Stimulated activated CD4-positive, alpha-beta T cell treated with anti-CD3 and anti-CD28 coated beads, Interleukin-12 subunit alpha, Interleukin-12 subunit beta, amount 100 ng/mL, for 48 hours (primary cell): ENCODE measurements at regions not wholly inside any gene's neighbourhood (a gene's known extent, or its start where the extent isn't known, plus 50 kb on each side); places are given as distances from the start of the nearest gene placed in this dataset.

Experiments
- DNase-seq, 3 donors: peaks; one replicate each; pipeline ENCODE4 v3.0.0-alpha.2; 2020; ENCODE audit warnings: low read depth in 2 of 3, low spot score in 1 of 3

DNA sequence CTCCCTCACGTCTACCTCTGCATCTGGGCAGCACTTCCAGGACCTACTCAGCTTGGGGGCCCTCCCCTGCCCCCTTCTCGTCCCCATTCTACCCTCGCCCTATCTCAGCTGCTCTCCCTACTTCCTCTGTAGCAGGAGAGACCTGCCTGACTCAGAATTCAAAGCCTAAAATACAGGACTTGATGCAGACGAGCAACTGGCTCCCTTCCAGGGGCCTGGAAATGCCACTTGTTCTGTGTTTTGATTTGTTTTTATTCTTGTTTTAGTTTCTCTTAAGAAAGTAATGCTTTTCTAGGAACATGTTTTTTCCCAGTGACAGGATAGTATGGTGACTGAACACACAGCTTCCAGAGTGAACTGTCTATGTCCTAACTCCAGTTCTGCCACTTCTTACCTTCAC, 320.4 kb upstream of the CDH4 start:
- no peak for DNase-seq

DNA sequence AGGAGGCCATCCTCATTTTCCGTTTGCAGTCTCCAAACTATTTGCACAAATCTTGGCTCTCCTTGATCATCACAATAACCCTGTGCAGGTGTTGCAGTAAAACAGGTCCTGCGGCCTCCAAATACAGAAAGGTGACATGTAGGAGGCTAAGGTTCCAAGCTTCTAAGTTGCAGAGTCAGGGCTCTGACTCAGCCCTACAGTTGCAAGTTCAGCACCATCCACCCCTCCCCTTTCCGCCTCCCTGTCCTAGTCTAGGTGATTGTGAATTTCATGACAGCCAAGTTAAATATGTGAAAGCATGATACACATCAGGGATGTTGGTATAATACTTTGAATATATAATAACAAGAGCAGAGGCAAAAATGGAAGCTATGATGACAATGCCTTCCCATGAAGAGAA, 317.3 kb upstream of the CDH4 start:
- no peak for DNase-seq

DNA sequence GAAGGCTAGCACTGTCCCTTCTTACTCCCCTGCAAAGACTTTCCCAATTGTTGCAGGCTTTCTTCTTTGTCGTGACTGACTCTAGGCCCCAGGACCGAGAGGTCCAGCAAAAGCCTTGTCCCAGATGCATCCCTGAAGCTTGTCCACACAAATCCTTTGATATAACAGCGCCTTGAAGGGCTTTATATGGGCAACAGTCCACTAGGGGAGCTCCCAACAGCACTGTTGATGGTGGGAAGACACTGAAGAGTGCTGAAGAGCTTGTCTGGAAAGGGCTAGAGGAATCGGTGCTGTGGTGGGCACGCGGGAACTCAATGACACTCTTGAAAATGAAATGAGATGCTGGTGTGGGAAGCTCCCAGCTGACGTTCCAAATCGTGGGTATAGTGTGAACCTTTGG, 316.1 kb upstream of the CDH4 start:
- no peak for DNase-seq

DNA sequence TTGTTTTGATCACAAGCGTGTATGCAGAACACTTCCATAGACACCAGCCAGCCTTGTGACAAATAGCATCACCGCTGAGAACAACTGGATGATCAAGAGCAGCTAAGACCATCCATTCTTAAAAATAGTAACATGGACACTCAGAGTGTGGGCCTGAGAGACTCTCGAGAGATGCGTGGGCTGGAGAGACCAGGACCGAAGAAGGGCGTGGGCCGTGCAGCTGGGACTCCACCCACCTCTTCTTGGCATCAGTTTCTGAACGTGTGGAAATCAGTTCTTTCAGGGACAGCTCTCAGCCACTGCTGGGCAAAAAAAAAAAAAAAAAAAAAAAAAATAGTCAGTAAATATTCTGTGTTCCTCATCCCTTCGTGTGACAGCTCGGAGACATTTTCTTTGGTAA, 314.5 kb upstream of the CDH4 start:
- no peak for DNase-seq

DNA sequence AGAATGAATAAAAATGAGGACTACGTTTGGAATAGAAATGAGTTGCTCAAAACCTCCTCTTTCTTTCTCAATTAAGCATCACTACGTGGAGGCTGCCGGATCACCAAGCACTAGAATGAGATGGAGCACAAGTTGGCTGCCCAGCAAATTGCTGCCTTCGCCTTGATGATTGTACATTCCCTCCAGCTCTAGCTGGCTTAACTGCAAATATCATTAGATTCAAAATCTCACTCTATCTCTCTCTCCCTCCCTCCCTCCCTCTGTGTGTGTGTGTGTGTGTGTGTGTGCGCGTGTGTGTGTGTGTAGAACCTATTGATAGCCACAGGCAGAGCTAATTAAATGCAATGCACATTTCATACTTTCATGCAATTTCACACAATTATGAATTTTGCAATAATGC, 310.7 kb upstream of the CDH4 start:
- DNase-seq, result no peak

DNA sequence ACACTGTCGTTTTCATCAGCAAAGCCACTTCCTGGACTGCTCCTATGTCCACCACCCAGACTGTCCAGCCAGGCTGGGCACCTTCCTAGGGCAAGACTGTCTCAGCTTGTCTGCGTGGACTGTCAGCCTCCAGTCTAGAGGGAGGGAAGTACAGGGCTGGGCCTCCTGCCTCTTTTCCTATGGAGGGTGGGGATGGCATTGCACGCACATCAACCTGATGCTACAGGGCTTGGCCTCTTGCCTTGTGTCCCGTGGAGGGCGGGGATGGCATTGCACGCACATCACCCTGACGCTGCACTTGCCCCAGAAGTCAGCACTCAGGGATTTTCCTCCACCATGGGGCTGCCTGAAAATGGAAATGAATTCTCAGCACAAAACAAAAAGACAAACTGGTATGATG, 304.2 kb upstream of the CDH4 start:
- no peak for DNase-seq

DNA sequence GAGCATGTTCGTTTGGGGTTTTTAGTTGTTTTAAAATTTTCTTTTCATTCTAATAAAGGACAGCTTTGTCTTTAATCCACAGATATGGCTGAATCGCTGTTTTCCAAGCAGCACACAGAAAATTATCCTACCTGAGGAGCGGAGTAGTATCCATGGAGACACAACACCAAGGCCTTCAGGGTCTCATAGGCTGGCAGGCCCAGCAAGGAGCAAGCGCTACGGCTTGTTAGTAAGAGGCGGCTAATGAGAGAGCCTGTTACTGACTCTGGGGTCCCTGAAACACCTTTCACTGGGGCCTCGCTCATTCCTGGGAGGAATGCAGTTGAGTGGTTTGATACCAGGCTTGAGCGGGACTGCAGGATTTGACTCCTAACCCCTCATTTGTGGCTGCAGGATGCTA, 303.8 kb upstream of the CDH4 start:
- DNase-seq, result no peak

DNA sequence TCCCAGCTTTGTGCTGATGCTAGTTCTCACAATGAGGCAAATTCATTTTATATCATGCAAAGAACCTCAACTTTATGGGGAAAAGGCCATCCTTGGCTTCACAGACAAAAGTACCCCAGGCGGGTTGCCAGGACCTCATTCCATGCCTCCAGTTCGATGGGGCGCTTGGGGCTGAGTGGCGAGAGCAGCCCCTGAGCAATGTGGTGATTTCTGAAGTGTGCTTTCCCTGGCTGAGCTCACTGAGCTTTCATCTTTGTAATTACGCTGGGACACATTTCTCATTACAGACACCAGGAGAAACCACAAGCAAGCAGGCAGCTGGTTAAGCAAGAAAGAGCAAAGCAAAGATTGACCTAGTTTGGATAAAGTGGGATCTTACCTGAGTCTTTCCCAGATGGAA, 301.5 kb upstream of the CDH4 start:
- no peak for DNase-seq

DNA sequence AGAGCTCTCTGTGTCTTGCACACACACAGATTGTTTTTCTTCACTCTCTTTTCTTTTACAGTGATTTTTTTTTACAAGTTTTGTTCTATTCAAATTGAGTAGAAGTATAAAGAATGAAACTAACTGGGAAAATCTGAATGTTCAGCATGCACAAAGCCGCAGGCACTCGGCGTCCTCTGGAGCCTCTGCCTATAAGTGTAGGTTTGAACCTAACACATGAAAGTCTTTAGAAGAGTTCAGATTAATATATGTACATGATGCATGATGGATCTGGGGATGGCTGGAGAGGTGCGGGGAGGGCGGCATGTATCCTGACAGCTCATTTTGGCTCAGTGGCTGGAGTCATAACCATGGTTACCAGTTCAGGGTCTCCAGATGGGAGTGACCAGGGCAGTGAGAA, 301.1 kb upstream of the CDH4 start:
- DNase-seq, result no peak

DNA sequence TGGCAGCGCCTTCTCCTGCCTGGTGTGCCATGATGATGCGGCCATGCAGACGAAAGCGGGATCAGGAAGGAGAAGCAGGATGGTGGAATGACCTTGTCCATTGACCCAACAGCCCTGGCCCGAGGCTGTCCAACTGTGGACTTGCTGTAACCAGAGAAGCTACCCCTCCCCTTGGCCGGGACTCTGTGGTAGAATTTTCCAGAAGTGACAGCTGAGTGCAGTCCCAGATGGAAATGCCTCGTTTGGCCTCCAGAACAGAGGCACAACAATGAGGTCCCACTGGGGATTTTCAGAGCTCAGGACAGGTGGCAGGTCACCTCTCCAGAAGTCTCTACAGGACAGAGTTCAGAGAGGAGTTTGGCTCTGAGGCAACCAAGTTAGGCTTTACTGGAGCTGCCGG, 299.2 kb upstream of the CDH4 start:
- no peak for DNase-seq

DNA sequence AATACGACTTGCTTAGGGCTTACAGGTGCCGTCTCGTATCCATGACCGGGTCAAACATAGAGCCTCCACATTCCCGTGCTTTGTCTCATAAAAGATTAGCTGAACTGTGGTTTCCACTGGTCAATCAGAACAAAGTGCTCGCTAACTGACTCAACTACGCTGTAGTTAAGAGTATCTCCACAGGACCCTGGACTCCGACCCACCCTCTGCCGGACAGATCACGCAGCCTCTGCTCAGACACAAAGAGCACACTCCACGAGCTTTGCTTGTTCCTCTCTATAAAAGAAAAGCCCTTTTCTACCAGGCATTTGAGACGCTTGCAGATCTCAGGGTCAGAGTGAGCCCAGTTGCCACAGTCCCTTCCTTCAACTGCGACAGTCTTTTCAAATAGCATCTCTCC, 298.7 kb upstream of the CDH4 start:
- no peak for DNase-seq

DNA sequence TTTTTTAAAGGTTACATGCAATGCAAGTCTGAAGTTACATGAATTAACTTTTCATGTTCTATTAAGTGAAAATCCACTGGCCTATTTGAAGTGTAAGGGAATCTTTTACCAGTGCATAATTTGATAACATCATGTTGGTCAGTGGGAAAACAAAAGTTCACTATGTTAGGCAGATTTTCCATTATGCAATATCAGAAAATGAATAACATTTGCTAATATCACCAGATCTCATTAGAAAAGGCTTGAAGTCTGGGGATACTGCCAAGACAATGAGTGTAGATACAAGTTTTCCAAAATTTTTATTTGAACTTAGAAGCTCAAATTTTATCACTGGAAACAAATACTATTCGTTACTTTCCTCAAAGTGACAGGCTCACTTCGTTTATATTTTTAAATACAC, 296.4 kb upstream of the CDH4 start:
- no peak for DNase-seq

DNA sequence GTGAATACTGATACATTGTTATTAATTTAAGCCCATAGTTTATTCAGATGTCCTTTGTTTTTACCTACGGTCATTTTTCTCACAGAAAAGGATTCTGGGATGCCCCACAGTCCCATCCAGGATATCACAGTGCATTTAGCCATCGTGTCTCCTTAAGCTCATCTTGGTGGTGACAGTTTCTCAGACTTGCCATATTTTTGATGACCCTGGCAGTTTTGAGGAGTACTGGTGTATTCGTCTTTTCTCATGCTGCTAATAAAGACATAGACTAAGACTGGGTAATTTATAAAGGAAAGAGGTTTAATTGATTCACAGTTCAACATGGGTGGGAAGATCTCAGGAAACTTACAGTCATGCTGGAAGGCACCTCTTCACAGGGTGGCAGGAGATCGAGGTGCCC, 295.9 kb upstream of the CDH4 start:
- no peak for DNase-seq

DNA sequence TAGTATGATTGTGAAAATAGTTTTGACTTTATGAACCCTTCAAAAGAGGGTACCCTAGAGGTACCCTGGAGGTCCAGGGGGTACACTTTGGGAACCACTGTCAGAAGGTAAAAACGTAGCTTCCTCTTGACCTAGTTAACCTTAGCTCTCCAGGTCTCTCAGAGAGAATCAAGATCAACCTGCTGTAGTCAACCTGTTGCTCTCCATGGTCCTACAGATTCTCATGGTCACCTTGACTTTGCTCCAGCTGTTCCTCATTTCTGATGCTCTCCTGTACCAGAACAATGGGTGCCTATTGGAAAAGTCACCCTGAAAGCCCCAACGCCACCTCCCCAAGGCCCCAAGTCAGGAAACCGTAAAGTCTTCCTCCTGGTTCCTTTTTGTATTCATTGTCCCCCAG, 294.4 kb upstream of the CDH4 start:
- DNase-seq, result no peak

DNA sequence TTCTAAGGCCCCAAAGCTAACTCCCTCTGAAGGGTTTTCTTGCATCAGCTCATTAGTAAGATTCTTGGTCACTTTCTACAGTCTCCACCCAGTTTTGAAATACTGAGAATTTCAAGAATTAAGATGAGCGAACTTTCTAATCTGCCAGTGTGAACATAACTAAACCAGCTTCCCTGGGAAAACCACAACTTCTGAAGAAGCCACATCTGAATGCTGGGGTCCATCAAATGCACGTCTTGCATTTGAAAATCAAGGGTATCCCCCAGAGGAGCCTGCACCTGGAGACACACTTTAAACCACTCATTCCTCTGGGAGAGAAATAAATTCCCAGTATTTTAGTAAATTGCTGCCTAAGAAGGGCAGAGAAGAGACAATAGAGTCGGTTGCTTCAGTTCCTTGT, 292.1 kb upstream of the CDH4 start:
- no peak for DNase-seq

DNA sequence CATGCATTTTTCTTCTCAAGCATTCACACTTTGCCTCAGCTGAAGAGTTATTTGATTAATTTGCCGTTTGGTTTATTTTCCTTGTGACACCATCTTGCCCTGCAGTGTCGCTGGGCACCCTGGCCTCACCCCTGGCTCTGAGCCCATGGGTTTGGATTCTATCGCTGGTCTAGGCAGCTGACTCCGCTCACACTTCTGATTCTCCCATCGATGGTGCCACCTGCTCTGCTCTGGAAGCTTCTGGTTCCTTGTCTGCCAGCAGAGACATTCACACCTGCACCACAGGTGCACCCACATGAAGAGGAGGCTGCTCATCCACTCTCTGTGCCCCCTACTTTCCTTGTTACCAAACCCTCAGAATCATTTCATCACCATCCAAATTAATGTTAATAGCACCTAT, 291.6 kb upstream of the CDH4 start:
- DNase-seq, result no peak

DNA sequence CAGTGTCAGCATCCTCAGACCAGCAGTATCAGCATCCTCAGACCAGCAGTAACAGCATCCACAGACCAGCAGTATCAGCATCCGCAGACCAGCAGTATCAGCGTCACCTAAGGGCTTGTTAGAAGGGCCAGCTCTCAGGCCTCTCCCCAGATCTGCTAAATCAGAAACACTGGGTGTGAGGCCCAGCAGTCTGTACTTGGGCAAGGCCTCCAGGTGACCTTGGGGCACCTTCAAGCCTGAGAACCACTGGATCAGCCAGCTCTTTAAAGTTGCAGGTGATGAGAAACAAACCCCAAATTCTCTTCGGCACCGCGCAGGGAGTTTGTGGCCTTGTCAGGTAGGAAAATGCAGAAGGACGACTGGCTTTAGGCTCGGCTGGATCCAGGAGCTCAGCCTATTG, 290.5 kb upstream of the CDH4 start:
- DNase-seq, result no peak

DNA sequence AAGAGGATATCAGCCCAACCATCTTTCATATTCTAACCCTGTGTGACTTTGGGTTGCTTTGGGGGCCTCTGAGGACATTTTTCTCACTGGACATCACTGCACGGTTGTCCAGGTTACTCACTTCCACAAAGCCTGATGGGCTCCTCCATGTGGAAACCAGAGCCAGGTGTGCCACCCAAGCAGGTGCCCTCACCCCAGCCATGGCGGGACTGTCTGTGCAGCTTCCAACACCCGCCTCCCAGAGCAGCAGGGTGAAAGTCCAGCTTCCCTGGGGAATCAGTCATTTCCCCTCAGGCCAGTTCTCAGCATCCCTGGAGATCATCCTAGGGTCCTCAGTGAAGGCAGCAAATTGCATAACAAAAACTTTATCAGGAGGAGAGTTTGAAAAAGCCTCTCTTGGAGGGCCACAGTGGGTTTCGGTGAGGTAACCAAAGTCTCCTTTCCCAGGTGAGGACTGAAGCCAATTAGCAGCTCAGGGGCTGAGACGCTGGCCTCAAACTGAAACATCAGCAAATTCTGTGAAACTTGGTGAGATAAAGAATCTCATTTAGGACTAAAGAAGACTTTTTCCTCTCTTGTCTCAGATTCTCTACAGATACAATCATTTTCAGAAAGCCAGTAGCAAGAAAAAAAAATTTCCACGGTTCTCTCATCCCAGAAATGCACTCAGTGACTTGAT, 289.6 kb upstream of the CDH4 start:
- DNase-seq, result no peak

DNA sequence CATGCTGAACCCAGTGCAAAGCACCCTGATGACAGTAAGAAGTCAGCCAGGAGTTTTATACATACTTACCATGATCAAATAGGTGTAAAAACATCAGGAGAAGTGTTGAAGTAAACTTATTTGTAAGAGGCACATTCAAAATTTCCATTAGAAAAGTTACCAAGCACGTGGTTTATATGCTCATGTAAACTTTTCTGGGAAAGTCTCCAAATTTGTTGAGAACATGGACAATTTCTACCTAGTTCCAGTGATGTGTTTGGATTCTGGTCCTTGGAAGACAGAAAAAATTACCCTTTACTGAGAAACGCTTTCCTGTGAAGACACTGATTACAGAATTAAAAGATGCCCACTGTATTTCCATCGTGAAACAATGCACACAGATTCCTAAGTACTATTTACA, 288.9 kb upstream of the CDH4 start:
- no peak for DNase-seq

DNA sequence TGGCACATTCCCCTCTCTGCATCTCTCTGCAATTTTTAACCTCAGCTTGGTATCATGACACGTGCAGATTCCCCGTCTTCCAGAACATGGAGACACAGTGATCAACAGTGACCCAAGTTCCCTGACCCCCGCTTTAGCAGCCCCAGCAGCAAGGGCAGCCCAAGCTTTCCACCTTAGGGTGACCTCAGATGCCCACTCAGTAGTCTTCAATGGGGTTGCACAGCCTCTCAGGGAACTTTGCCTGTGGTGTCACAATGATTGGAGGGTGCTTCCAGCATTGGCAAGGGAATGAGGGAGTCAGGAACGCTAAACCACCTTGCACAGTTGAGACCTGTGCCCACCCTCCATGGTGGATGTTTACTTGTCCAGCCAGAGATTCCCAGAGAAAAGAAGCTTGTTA, 287.1 kb upstream of the CDH4 start:
- no peak for DNase-seq

DNA sequence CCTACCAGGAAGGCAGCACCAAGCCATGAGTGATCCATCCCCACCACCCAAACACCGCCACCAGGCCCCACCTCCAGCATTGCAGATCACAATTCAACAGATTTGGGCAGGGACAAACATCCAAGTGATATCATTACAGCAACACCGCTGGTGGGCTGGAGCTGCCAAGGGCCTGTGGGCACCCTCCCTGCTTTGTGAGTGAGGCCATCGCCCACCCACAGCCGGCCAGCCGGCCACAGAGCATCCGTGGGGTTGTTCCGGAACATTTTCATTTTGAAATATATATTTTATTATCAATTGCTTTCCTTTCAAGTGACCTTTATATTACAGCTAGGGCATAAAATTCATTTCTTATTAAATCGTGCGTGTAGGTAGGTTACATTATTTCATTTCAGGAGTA, 286.0 kb upstream of the CDH4 start:
- DNase-seq, result no peak

DNA sequence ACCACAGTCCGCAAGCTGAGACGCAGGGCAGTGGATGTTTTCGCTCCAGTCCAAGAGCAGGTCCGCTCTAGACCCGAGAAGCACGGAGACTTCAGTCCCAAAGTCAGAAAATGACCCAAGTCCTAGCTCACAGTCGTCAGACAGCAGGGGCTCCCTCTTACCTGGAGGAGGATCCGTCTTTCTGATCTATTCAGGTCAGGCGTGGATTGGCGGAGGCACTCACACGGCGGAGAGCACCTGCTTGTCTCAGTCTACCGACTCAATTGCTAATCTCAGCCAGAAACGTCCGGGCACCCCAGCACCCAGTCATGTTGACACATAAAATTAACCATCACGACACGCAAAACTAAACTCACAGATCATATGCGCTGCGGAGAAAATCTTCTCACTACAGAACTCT, 285.3 kb upstream of the CDH4 start:
- no peak for DNase-seq

DNA sequence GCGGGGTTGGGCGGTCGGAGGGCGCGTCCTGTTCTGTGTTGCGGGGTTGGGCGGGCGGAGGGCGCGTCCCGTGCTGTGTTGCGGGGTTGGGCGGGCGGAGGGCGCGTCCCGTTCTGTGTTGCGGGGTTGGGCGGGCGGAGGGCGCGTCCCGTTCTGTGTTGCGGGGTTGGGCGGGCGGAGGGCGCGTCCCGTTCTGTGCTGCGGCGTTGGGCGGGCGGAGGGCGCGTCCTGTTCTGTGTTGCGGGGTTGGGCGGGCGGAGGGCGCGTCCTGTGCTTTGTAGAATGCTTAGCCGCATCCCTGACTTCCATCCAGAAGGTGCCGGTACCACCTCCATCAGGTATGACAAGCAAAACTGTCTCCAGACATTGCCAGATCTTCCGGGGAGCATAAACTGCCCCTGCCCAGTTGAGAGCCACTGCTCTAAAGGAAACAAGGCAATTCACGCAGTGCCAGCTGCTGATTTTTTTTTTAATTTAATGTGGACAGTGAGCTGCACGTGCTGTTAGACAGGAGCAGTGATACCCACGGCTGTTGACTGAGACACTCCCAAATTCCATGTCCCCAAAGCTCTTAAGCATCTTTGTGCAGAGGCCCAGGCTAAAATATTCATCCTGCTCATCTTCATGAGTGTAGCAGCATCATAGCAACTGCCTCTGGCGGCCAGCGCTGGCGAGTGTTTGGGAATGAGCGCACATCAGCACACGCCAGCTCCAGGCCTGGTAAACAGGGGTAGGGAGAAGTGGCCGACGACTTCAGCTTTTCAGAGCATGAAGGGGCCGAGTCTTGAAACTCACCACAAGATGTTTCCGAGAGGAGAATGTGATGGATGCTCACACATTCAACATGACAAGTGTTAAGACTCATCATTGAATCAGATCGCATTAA, 284.4 kb upstream of the CDH4 start:
- no peak for DNase-seq
